SU-DHL-6 (cell line): ENCODE measurements at regions not wholly inside any gene's neighbourhood (a gene's known extent, or its start where the extent isn't known, plus 50 kb on each side); places are given as distances from the start of the nearest gene placed in this dataset.

ENCODE experiments used
- CTCF ChIP-seq: fragments of 200-600 bp; sonication (generic); IDR thresholded peaks from one replicate; pipeline ENCODE4 v1.5.1; 2017; ENCODE audit warnings: antibody characterized with exemption, mild to moderate bottlenecking, low read length, moderate library complexity; ENCODE audit not compliant: insufficient read depth, poor library complexity, severe bottlenecking
- EZH2phosphoT487 ChIP-seq: fragments of 200-600 bp; sonication (generic), shearing (Covaris generic); conservative IDR thresholded peaks from 2 replicates; pipeline ENCODE4 v1.6.1; 2018; ENCODE audit warnings: mild to moderate bottlenecking, antibody characterized with exemption, low read length, moderate library complexity, mixed read lengths

- TF ChIP-seq CTCF (no peak), EZH2phosphoT487 (no peak)
These were observed 121.3 kb upstream of the CADM1 start for GRCh38 chr11:115625502-115625901.
